ENCODE measurements at regions not wholly inside any gene's neighbourhood (a gene's known extent, or its start where the extent isn't known, plus 50 kb on each side); places are given as distances from the start of the nearest gene placed in this dataset.

DNA sequence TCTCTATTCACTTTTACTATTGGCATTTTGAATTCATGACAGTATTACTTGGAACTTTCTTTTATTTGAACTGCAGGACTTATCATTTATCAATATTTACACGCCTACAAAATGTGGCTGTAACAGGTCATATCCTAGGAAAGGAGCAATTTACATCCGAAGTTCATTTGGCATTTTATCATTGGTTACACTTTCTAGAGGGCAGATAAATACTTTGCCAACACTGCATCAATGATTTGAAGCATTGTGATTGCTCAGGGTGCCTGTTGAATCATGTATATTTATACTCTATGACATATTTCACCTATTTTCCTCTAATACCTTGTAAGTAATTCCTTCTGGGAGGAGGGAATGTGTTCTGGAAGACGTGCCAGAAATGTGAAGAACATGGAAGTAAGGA, 136.7 kb downstream of the MID1IP1 start:
- dilution Hi-C loops (cut with MboI; ENCODE audit: extremely low pct_ligation_motif_present, low sequenced_read_pairs) = no loop called here
- Histone ChIP-seq H3K9ac (ENCODE audit: control insufficient read depth, extremely low read depth, insufficient read depth, low read length) (no peak overlapping the region), H3K36me3 (ENCODE audit: control insufficient read depth in 2 of 2, extremely low read depth in 1 of 2, insufficient read depth in 2 of 2, low read length in 2 of 2) (no peaks in the 10 kb centered on the region), H3K79me2 (ENCODE audit: control insufficient read depth, insufficient read depth, low read length) (no peaks in the 10 kb centered on the region), H3K27me3 (ENCODE audit: control insufficient read depth, extremely low read depth, insufficient read depth, low read length) (no peaks in the 10 kb centered on the region), H3K4me3 (ENCODE audit: control insufficient read depth in 2 of 3, extremely low read depth in 1 of 3, insufficient read depth in 2 of 3, low read depth in 1 of 3, low read length in 3 of 3) (no peak overlapping the region), H3K9me1 (ENCODE audit: control insufficient read depth, extremely low read depth, insufficient read depth, low read length) (no peaks in the 10 kb centered on the region), H2AFZ (ENCODE audit: control insufficient read depth, low read length) (no peak overlapping the region), H3K4me2 (ENCODE audit: control insufficient read depth, extremely low read depth, insufficient read depth, low read depth, low read length) (no peak overlapping the region), H3K4me1 (ENCODE audit: control insufficient read depth, extremely low read depth, insufficient read depth, low read length) (no peaks in the 10 kb centered on the region), H4K20me1 (ENCODE audit: control insufficient read depth, extremely low read depth, insufficient read depth, low read length) (no peaks in the 10 kb centered on the region), H3K27ac (ENCODE audit: control insufficient read depth, insufficient read depth, low read length) (no peak overlapping the region), H3K9me3 (ENCODE audit: control insufficient read depth, low read depth, low read length) (no peaks in the 10 kb centered on the region)
- DNase-seq (ENCODE audit: low read depth, low spot score) = no peak
- no peak for TF ChIP-seq EZH2 (IDR thresholded peaks at IDR 0.05; ENCODE audit: low read length)
- TF ChIP-seq, protein P1, sequence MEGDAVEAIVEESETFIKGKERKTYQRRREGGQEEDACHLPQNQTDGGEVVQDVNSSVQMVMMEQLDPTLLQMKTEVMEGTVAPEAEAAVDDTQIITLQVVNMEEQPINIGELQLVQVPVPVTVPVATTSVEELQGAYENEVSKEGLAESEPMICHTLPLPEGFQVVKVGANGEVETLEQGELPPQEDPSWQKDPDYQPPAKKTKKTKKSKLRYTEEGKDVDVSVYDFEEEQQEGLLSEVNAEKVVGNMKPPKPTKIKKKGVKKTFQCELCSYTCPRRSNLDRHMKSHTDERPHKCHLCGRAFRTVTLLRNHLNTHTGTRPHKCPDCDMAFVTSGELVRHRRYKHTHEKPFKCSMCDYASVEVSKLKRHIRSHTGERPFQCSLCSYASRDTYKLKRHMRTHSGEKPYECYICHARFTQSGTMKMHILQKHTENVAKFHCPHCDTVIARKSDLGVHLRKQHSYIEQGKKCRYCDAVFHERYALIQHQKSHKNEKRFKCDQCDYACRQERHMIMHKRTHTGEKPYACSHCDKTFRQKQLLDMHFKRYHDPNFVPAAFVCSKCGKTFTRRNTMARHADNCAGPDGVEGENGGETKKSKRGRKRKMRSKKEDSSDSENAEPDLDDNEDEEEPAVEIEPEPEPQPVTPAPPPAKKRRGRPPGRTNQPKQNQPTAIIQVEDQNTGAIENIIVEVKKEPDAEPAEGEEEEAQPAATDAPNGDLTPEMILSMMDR (optimal IDR thresholded peaks at IDR 0.05 in 1 of 3, IDR thresholded peaks at IDR 0.05 in 1 of 3, conservative IDR thresholded peaks at IDR 0.05 in 1 of 3; ENCODE audit: extremely low read depth in 1 of 3, insufficient read depth in 2 of 3, low read length in 3 of 3) = no peak
- FAIRE-seq = no peak

DNA sequence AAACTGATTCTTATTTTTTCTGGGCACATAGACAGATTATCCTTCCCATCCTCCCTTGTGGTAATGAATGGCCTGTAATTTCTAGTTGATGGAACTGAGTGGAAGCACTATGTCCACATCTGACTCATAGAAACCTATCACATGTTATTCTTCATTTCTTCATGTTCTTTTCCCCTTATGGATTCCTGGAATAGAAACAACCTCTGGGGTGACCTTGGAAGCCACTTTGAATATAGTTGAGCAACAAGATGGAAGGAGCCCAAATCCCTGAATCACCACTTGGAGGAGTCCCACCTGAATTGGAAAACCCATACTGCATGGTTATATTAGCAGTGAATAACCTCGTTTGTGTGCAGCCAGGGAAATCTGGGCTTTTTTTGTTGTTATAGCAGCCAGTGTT, 137.8 kb downstream of the MID1IP1 start:
- no peaks in the 10 kb centered on the region for H3K9me3 ChIP-seq (ENCODE audit: control insufficient read depth, low read depth, low read length)
- TF ChIP-seq, protein P1 (optimal IDR thresholded peaks at IDR 0.05 in 1 of 3, IDR thresholded peaks at IDR 0.05 in 1 of 3, conservative IDR thresholded peaks at IDR 0.05 in 1 of 3; ENCODE audit: extremely low read depth in 1 of 3, insufficient read depth in 2 of 3, low read length in 3 of 3) = no peak
- no peak for TF ChIP-seq EZH2 (IDR thresholded peaks at IDR 0.05; ENCODE audit: low read length)
- H3K79me2 ChIP-seq (ENCODE audit: control insufficient read depth, insufficient read depth, low read length) = no peaks in the 10 kb centered on the region
- no peaks in the 10 kb centered on the region for H4K20me1 ChIP-seq (ENCODE audit: control insufficient read depth, extremely low read depth, insufficient read depth, low read length)
- H3K9me1 ChIP-seq (ENCODE audit: control insufficient read depth, extremely low read depth, insufficient read depth, low read length) = no peaks in the 10 kb centered on the region
- no peak overlapping the region for H3K4me2 ChIP-seq (ENCODE audit: control insufficient read depth, extremely low read depth, insufficient read depth, low read depth, low read length)
- H3K9ac ChIP-seq (ENCODE audit: control insufficient read depth, extremely low read depth, insufficient read depth, low read length) = no peak overlapping the region
- H3K27ac ChIP-seq (ENCODE audit: control insufficient read depth, insufficient read depth, low read length) = no peak overlapping the region
- dilution Hi-C loops (cut with MboI; ENCODE audit: extremely low pct_ligation_motif_present, low sequenced_read_pairs) = no loop called here
- H3K36me3 ChIP-seq (ENCODE audit: control insufficient read depth in 2 of 2, extremely low read depth in 1 of 2, insufficient read depth in 2 of 2, low read length in 2 of 2) = no peaks in the 10 kb centered on the region
- no peaks in the 10 kb centered on the region for H3K27me3 ChIP-seq (ENCODE audit: control insufficient read depth, extremely low read depth, insufficient read depth, low read length)
- FAIRE-seq (no peak), DNase-seq (ENCODE audit: low read depth, low spot score) (no peak)
- H2AFZ ChIP-seq (ENCODE audit: control insufficient read depth, low read length) = no peak overlapping the region
- no peaks in the 10 kb centered on the region for H3K4me1 ChIP-seq (ENCODE audit: control insufficient read depth, extremely low read depth, insufficient read depth, low read length)
- no peak overlapping the region for H3K4me3 ChIP-seq (ENCODE audit: control insufficient read depth in 2 of 3, extremely low read depth in 1 of 3, insufficient read depth in 2 of 3, low read depth in 1 of 3, low read length in 3 of 3)

Data from keratinocyte (primary cell).